Sigmoid colon (tissue), 4 donors: ENCODE measurements at regions not wholly inside any gene's neighbourhood (a gene's known extent, or its start where the extent isn't known, plus 50 kb on each side); places are given as distances from the start of the nearest gene placed in this dataset.

Source experiments
- POLR2A ChIP-seq, 2 donors: fragments of 450-650 bp; IDR thresholded peaks; one replicate each; pipeline ENCODE4 v1.6.1; 2016; ENCODE audit warnings: antibody characterized with exemption in 2 of 2, mild to moderate bottlenecking in 2 of 2, moderate library complexity in 2 of 2
- POLR2AphosphoS5 ChIP-seq, 4 donors: sonication (generic); formaldehyde crosslinking; IDR thresholded peaks; one replicate each; pipeline ENCODE4 v1.6.1; 2017; ENCODE audit warnings: antibody characterized with exemption in 4 of 4

GRCh38 chr3:152658977-152659720, 175.8 kb upstream of the P2RY1 start:
- TF ChIP-seq POLR2AphosphoS5 (IDR thresholded peaks at IDR 0.05), result no peak
- TF ChIP-seq POLR2A (IDR thresholded peaks at IDR 0.05), result no peak
